K562 (cell line): ENCODE measurements at regions not wholly inside any gene's neighbourhood (a gene's known extent, or its start where the extent isn't known, plus 50 kb on each side); places are given as distances from the start of the nearest gene placed in this dataset.

ENCODE experiments used
- ATAC-seq: fragments of 200-7000 bp; cut with Tn5 transposase; 3 replicates; pipeline ENCODE4 v1.9.1; 2020; ENCODE audit warnings: moderate library complexity
- BruUV-seq: library from RNA; stranded (reverse); fragments of 400-500 nt; replicated peaks from 2 replicates; lab custom pipeline; 2021; lab: Mats Ljungman, UMichigan
- CTCF ChIA-PET: fragments of 300-600 bp; formaldehyde crosslinking; extraction: SDS; loops from one replicate; lab custom pipeline; 2021; ENCODE audit warnings: low intra/inter-chr PET ratio; lab: Yijun Ruan, JAX
- POLR2A ChIA-PET: fragments of 300-600, 350-650 bp; sonication (Branson Sonifier 250); formaldehyde crosslinking; extraction: SDS; loops from one replicate; lab custom pipeline; 2021; ENCODE audit warnings: antibody characterized with exemption, inconsistent platforms; lab: Yijun Ruan, JAX
- DNase-seq, 4 experiments: peaks; one replicate each; pipeline versions ENCODE4 v3.0.0 to v3.0.0-alpha.2; 2011 to 2018; ENCODE audit warnings: low spot score in 3 of 4, mixed read lengths in 3 of 4; ENCODE audit errors: extremely low read depth in 1 of 4
- FAIRE-seq: peaks from 2 replicates; lab custom pipeline; 2011; peaks lifted over from hg19 to GRCh38; lab: Jason Lieb, UNC
- H2AFZ ChIP-seq: 2 replicates; pipeline ENCODE4 v1.6.0; 2011; ENCODE audit warnings: low read depth, low read length, control low read depth, inconsistent platforms
- H3K27ac ChIP-seq: fragments of 200-600 bp; 3 replicates; pipeline ENCODE4 v1.8.0; 2011; ENCODE audit warnings: low read depth, mild to moderate bottlenecking, control low read depth, inconsistent platforms, low read length, moderate library complexity, mixed read lengths; ENCODE audit errors: extremely low read depth
- H3K27me3 ChIP-seq, 2 experiments: fragments of 300-600 bp in 1 of 2; 2 replicates in 1 of 2; 3 replicates in 1 of 2; pipeline versions ENCODE4 v1.6.0 to v1.8.0; 2011; ENCODE audit warnings: inconsistent platforms in 2 of 2, low read length in 2 of 2, mild to moderate bottlenecking in 1 of 2, mixed read lengths in 1 of 2, moderate library complexity in 1 of 2; ENCODE audit not compliant: control insufficient read depth in 2 of 2, insufficient read depth in 2 of 2
- H3K36me3 ChIP-seq: fragments of 300-600 bp; 3 replicates; pipeline ENCODE4 v1.8.0; 2011; ENCODE audit warnings: mild to moderate bottlenecking, low read length, inconsistent platforms; ENCODE audit not compliant: control insufficient read depth, insufficient read depth
- H3K4me1 ChIP-seq, 2 experiments: fragments of 200-600 bp in 1 of 2; replicated peaks in 1 of 2; 2 replicates in 1 of 2; 3 replicates in 1 of 2; pipeline versions ENCODE4 v1.5.1 to v1.8.0; 2011; ENCODE audit warnings: inconsistent platforms in 2 of 2, low read length in 2 of 2, mild to moderate bottlenecking in 1 of 2, mixed read lengths in 1 of 2, moderate library complexity in 1 of 2; ENCODE audit not compliant: control insufficient read depth in 2 of 2, insufficient read depth in 2 of 2
- H3K4me2 ChIP-seq: 2 replicates; pipeline ENCODE4 v1.6.1; 2011; ENCODE audit warnings: low read length, control low read depth, inconsistent platforms, mixed read lengths; ENCODE audit not compliant: insufficient read depth
- H3K4me3 ChIP-seq: fragments of 200-600 bp; sonication (generic), shearing (Covaris generic); 2 replicates; pipeline ENCODE4 v1.5.1; 2016; ENCODE audit warnings: control low read depth, inconsistent platforms
- H3K79me2 ChIP-seq: fragments of 200-600 bp; 3 replicates; pipeline ENCODE4 v1.8.0; 2011; ENCODE audit warnings: low read length, inconsistent platforms; ENCODE audit not compliant: control insufficient read depth, insufficient read depth
- H3K9ac ChIP-seq, 2 experiments: 2 replicates each; pipeline versions ENCODE4 v1.6.0 to v1.6.1; 2011; ENCODE audit warnings: low read depth in 2 of 2, low read length in 2 of 2, control low read depth in 1 of 2, inconsistent platforms in 1 of 2, mild to moderate bottlenecking in 1 of 2, mixed read lengths in 1 of 2; ENCODE audit not compliant: insufficient read depth in 1 of 2
- H3K9me1 ChIP-seq: one replicate; pipeline ENCODE4 v1.6.0; 2011; ENCODE audit warnings: inconsistent platforms, mild to moderate bottlenecking, low read length, moderate library complexity; ENCODE audit not compliant: control insufficient read depth, insufficient read depth
- H3K9me3 ChIP-seq: replicated peaks from 2 replicates; pipeline ENCODE4 v1.5.1; 2011; ENCODE audit warnings: low read depth, low read length, inconsistent platforms; ENCODE audit not compliant: control insufficient read depth, insufficient read depth
- H4K20me1 ChIP-seq: replicated peaks from 2 replicates; pipeline ENCODE4 v1.6.1; 2011; ENCODE audit warnings: low read length, inconsistent platforms, mixed read lengths; ENCODE audit not compliant: control insufficient read depth, insufficient read depth
- ARID3A ChIP-seq: IDR thresholded peaks from 2 replicates; pipeline ENCODE4 v1.6.1; 2012; ENCODE audit warnings: low read depth, low read length, improper control_type of control experiment, borderline replicate concordance
- BCL6 ChIP-seq: fragments of 250-450 bp; sonication (Bioruptor Pico); IDR thresholded peaks from 2 replicates; pipeline ENCODE4 v1.4.0; 2020
- FOS ChIP-seq: IDR thresholded peaks from 3 replicates; pipeline ENCODE4 v1.6.1; 2011; ENCODE audit not compliant: insufficient read length; ENCODE audit errors: extremely low read depth
- POLR2AphosphoS5 ChIP-seq: IDR thresholded peaks from 2 replicates; pipeline ENCODE4 v1.6.1; 2011; ENCODE audit warnings: mild to moderate bottlenecking, low read depth, low read length, moderate library complexity; ENCODE audit not compliant: control insufficient read depth, insufficient read depth
- POLR3A ChIP-seq: IDR thresholded peaks from 2 replicates; pipeline ENCODE4 v1.6.1; 2011; ENCODE audit warnings: borderline replicate concordance, mild to moderate bottlenecking, moderate library complexity; ENCODE audit not compliant: insufficient read length, insufficient read depth; ENCODE audit errors: extremely low read depth
- POLR3G ChIP-seq: IDR thresholded peaks from 2 replicates; pipeline ENCODE4 v1.6.1; 2011; ENCODE audit not compliant: insufficient read length, insufficient replicate concordance; ENCODE audit errors: extremely low read depth
- RBM39 ChIP-seq: fragments of 200-400 bp; formaldehyde crosslinking; optimal IDR thresholded peaks from 2 replicates; pipeline ENCODE3; 2018; ENCODE audit warnings: low read depth, low read length
- SMC3 ChIP-seq: conservative IDR thresholded peaks from 2 replicates; pipeline ENCODE4 v1.6.1; 2011; ENCODE audit warnings: low read depth, low read length, improper control_type of control experiment; ENCODE audit not compliant: insufficient read depth
- TAF9B ChIP-seq: fragments of 450-650 bp; IDR thresholded peaks from 2 replicates; pipeline ENCODE4 v1.6.1; 2018; ENCODE audit warnings: mild to moderate bottlenecking; ENCODE audit not compliant: partially characterized antibody
- WHSC1 ChIP-seq: IDR thresholded peaks from one replicate; pipeline ENCODE4 v1.6.1; 2012; ENCODE audit warnings: low read length, control low read depth, inconsistent platforms
- ZBTB1 ChIP-seq: sonication (generic); formaldehyde crosslinking; IDR thresholded peaks from 2 replicates; pipeline ENCODE4 v1.8.1; 2023; ENCODE audit warnings: missing genetic modification reagents, low read depth, mild to moderate bottlenecking, borderline replicate concordance
- ZNF121 ChIP-seq: sonication (generic); formaldehyde crosslinking; conservative IDR thresholded peaks from 2 replicates; pipeline ENCODE4 v1.8.0; 2022; ENCODE audit warnings: missing genetic modification reagents
- ZNF232 ChIP-seq: sonication (generic); formaldehyde crosslinking; IDR thresholded peaks from 2 replicates; pipeline ENCODE4 v1.8.0; 2022; ENCODE audit warnings: mild to moderate bottlenecking, missing genetic modification reagents
- ZNF586 ChIP-seq: fragments of 450-650 bp; formaldehyde crosslinking; conservative IDR thresholded peaks from 2 replicates; pipeline ENCODE4 v1.4.0; 2020; ENCODE audit warnings: mild to moderate bottlenecking, moderate library complexity
- ZNF589 ChIP-seq: fragments of 200-800 bp; sonication (Bioruptor generic); IDR thresholded peaks from 2 replicates; pipeline ENCODE4 v1.6.1; 2016; ENCODE audit warnings: low read depth, missing genetic modification characterization, missing compliant biosample characterization
- WGBS: fragments of 100-300 bp; shearing (Covaris generic); methylation state at CpG from one replicate; pipeline ENCODE4 v1.1.6; 2016; ENCODE audit warnings: low coverage, mixed read lengths; ENCODE audit not compliant: insufficient coverage; ENCODE audit errors: missing lambda C conversion rate; 5-methylcytosine and 5-hydroxymethylcytosine counted together
- in situ Hi-C: fragments of 300-500 bp; cut with MboI; formaldehyde crosslinking; loops from 4 replicates; pipeline ENCODE4 v1.15.0; 2018; ENCODE audit warnings: inconsistent platforms, mixed read lengths
- intact Hi-C: fragments of 100-400 bp; cut with micrococcal nuclease; formaldehyde crosslinking; loops from 2 replicates; pipeline ENCODE4 v1.14.2; 2022

GRCh38 chr10:78321500-78321899, 287.8 kb downstream of the RPS24 start (continued):
- TF ChIP-seq TAF9B (no peak), FOS (no peak), ZNF121 (CRISPR knock-in tag) (no peak), SMC3 (no peak), ZNF589 (no peak), WHSC1 (no peak), ZNF586 (no peak), POLR3G (no peak), RBM39 (no peak)
- TF ChIP-seq, all 486 proteins: peak for 0

GRCh38 chr10:78326372-78326771, 292.7 kb downstream of the RPS24 start:
- no peak for TF ChIP-seq ARID3A
- TF ChIP-seq BCL6 (CRISPR knock-in tag): no peak
- no peak for TF ChIP-seq POLR2AphosphoS5
- no peak for TF ChIP-seq ZNF232 (CRISPR knock-in tag)
- no peak for TF ChIP-seq ZBTB1 (CRISPR knock-in tag)
- TF ChIP-seq POLR3A: no peak
- no peaks in the 10 kb centered on the region for H3K27me3 ChIP-seq
- H3K9me1 ChIP-seq: no peaks in the 10 kb centered on the region
- H2AFZ ChIP-seq: no peak overlapping the region
- intact Hi-C loops: no loop called here
- no peak for FAIRE-seq
- H4K20me1 ChIP-seq: no peaks in the 10 kb centered on the region
- no TSS peak for BruUV-seq
- POLR2A ChIA-PET: interaction anchor here (0.7 kb wide), 1 partner anchor 602 kb away, joined by 3 read pairs; no protein-coding TSS in a partner anchor
- WGBS: 0% methylated on average over 1 of the region's 1 CpG
- no peak overlapping the region for H3K4me2 ChIP-seq
- in situ Hi-C loops: no loop called here
- H3K27ac ChIP-seq: no peak overlapping the region
- ATAC-seq: no peak
- H3K79me2 ChIP-seq: no peaks in the 10 kb centered on the region
- DNase-seq: no peak
- H3K9me3 ChIP-seq: no peaks in the 10 kb centered on the region
- H3K36me3 ChIP-seq: no peaks in the 10 kb centered on the region
- CTCF ChIA-PET: no interaction called here
- H3K9ac ChIP-seq: no peak overlapping the region
- H3K4me1 ChIP-seq: no peaks in the 10 kb centered on the region
- no peak overlapping the region for H3K4me3 ChIP-seq
